ENCODE measurements at regions not wholly inside any gene's neighbourhood (a gene's known extent, or its start where the extent isn't known, plus 50 kb on each side); places are given as distances from the start of the nearest gene placed in this dataset.

DNA sequence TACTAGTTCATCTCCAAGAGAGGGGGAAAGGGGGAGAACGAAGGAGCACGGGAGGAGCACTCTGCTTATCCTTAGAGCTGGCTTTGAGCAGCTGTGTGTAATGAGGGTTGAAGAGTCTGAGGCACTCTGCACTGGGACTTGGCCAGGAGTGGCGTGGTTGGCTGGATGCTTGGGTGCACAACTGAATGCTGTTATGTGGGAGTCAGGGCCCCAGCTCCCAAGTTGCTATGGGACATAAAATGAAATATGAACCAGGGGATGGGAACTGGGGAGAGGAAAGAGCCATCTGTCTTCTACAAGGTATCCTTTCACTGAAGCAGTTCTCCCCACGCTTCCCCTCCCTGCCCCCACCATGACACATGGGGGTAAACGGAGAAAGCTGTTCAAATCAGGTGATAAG is 105.9 kb upstream of the ANKFN1 start:
- WGBS, result 38% methylated on average over 5 of the region's 5 CpGs
- DNase-seq (ENCODE audit: low spot score), result no peak
- Histone ChIP-seq H3K27ac (no peak overlapping the region), H3K4me3 (no peak overlapping the region), H3K27me3 (replicated peaks; ENCODE audit: insufficient read depth) (no peaks in the 10 kb centered on the region), H3K9me3 (no peaks in the 10 kb centered on the region), H3K4me1 (replicated peaks) (no peaks in the 10 kb centered on the region), H3K36me3 (no peaks in the 10 kb centered on the region)
- TF ChIP-seq POLR2A (IDR thresholded peaks at IDR 0.05) (no peak), POLR2AphosphoS5 (IDR thresholded peaks at IDR 0.05) (no peak), CTCF (IDR thresholded peaks at IDR 0.05) (no peak)
- intact Hi-C loops (cut with DNase I), result no loop called here

DNA sequence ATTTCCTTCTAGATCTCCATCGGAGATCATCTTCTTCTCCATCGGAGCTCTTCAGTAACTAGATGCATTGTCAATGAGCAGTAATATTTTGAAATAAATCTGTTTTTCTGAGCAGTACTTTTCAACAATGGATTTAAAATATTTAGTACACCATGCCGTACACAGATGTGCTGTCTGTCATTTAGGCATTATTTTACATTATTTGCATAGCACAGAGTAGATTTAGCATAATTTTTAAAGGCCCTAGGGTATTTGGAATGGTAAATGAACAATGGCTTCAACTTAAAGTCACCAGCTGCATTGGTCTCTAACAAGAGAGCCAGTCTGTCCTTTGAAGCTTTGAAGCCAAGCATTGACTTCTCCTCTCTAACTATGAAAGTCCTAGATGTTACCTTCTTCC is 95.4 kb upstream of the ANKFN1 start:
- Histone ChIP-seq H3K9me3 (no peaks in the 10 kb centered on the region), H3K27me3 (replicated peaks; ENCODE audit: insufficient read depth) (no peaks in the 10 kb centered on the region), H3K27ac (no peak overlapping the region), H3K36me3 (no peaks in the 10 kb centered on the region), H3K4me1 (replicated peaks) (no peaks in the 10 kb centered on the region), H3K4me3 (no peak overlapping the region)
- intact Hi-C loops (cut with DNase I), result no loop called here
- DNase-seq (ENCODE audit: low spot score), result no peak
- TF ChIP-seq CTCF (IDR thresholded peaks at IDR 0.05), result no peak
- WGBS, result 93% methylated on average over 3 of the region's 3 CpGs

DNA sequence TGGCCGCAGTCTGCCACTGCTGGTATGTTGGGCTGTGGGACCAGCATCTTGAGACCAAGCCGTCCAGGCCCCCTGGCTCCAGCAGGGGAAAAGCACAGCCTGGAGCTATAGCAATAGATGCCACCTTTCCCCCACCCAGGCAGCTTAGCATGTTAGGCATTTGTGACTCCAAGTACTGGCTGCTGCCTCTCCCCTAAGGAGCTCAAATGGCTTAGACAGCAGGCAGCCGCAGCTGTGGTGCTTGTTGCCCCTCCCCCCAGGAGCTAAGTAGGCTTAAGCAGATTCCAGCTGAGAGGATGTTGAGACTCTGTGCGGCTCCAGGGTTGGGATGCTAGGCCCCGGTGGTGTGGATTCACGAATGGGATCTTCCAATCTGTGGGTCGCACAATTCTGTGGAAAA is 88.8 kb upstream of the ANKFN1 start:
- TF ChIP-seq POLR2A (IDR thresholded peaks at IDR 0.05) (no peak), CTCF (IDR thresholded peaks at IDR 0.05) (no peak), POLR2AphosphoS5 (IDR thresholded peaks at IDR 0.05) (no peak)
- H3K27me3 ChIP-seq (replicated peaks; ENCODE audit: insufficient read depth), result no peaks in the 10 kb centered on the region
- 44% methylated on average over 7 of the region's 7 CpGs for WGBS
- intact Hi-C loops (cut with DNase I), result no loop called here
- no peak overlapping the region for H3K27ac ChIP-seq
- H3K4me3 ChIP-seq, result no peak overlapping the region
- no peaks in the 10 kb centered on the region for H3K9me3 ChIP-seq
- H3K36me3 ChIP-seq, result no peaks in the 10 kb centered on the region
- DNase-seq (ENCODE audit: low spot score), result no peak
- no peaks in the 10 kb centered on the region for H3K4me1 ChIP-seq (replicated peaks)

GRCh38 chr17:56074361-56074890 is 78.8 kb upstream of the ANKFN1 start:
- intact Hi-C loops (cut with DNase I), result no loop called here
- Histone ChIP-seq H3K9me3 (no peaks in the 10 kb centered on the region), H3K27ac (no peak overlapping the region), H3K27me3 (replicated peaks; ENCODE audit: insufficient read depth) (no peaks in the 10 kb centered on the region), H3K4me3 (no peak overlapping the region), H3K36me3 (no peaks in the 10 kb centered on the region), H3K4me1 (replicated peaks) (no peaks in the 10 kb centered on the region)
- no peak for TF ChIP-seq CTCF (IDR thresholded peaks at IDR 0.05)
- no peak for TF ChIP-seq POLR2A (IDR thresholded peaks at IDR 0.05)
- no peak for TF ChIP-seq POLR2AphosphoS5 (IDR thresholded peaks at IDR 0.05)
- DNase-seq (ENCODE audit: low spot score), result no peak
- 65% methylated on average over 6 of the region's 6 CpGs for WGBS

GRCh38 chr17:56076980-56077379 is 76.3 kb upstream of the ANKFN1 start:
- intact Hi-C loops (cut with DNase I), result no loop called here
- H3K27me3 ChIP-seq (replicated peaks; ENCODE audit: insufficient read depth), result no peaks in the 10 kb centered on the region
- H3K4me1 ChIP-seq (replicated peaks), result no peaks in the 10 kb centered on the region
- no peak overlapping the region for H3K27ac ChIP-seq
- H3K4me3 ChIP-seq, result no peak overlapping the region
- H3K36me3 ChIP-seq, result no peaks in the 10 kb centered on the region
- H3K9me3 ChIP-seq, result no peaks in the 10 kb centered on the region
- TF ChIP-seq CTCF (IDR thresholded peaks at IDR 0.05) (no peak), POLR2A (IDR thresholded peaks at IDR 0.05) (no peak), POLR2AphosphoS5 (IDR thresholded peaks at IDR 0.05) (no peak)
- no peak for DNase-seq (ENCODE audit: low spot score)
